H1 (cell line): ENCODE measurements at regions not wholly inside any gene's neighbourhood (a gene's known extent, or its start where the extent isn't known, plus 50 kb on each side); places are given as distances from the start of the nearest gene placed in this dataset.

Experiments used
- EGR1 ChIP-seq: IDR thresholded peaks from 2 replicates; pipeline ENCODE4 v1.6.1; 2011; ENCODE audit warnings: low read depth, low read length, borderline replicate concordance
- RNF2 ChIP-seq: fragments of 200-900, 300-1000 bp; sonication (generic); IDR thresholded peaks from 2 replicates; pipeline ENCODE4 v1.7.1; 2016; ENCODE audit warnings: borderline replicate concordance, low read depth, mild to moderate bottlenecking, antibody characterized with exemption, low read length; ENCODE audit not compliant: poor library complexity, severe bottlenecking; ENCODE audit errors: missing control alignments
- SIRT6 ChIP-seq: IDR thresholded peaks from one replicate; pipeline ENCODE4 v1.7.1; 2012; ENCODE audit warnings: low read length, inconsistent platforms
- SP2 ChIP-seq: IDR thresholded peaks from 2 replicates; pipeline ENCODE4 v1.6.1; 2012; ENCODE audit warnings: mild to moderate bottlenecking, low read length, inconsistent platforms
- TAF7 ChIP-seq: optimal IDR thresholded peaks from 2 replicates; pipeline ENCODE3; 2011; ENCODE audit warnings: low read depth, mild to moderate bottlenecking, inconsistent platforms, low read length, moderate library complexity, borderline replicate concordance
- TBP ChIP-seq: IDR thresholded peaks from 2 replicates; pipeline ENCODE4 v1.6.1; 2011; ENCODE audit warnings: low read depth, low read length, improper control_type of control experiment
- TEAD4 ChIP-seq: IDR thresholded peaks from 2 replicates; pipeline ENCODE4 v1.6.1; 2012; ENCODE audit warnings: low read depth, low read length, inconsistent platforms, mixed read lengths
- TF ChIP-seq, protein P1 (sequence below): fragments of 300-600 bp; sonication (generic); IDR thresholded peaks from 2 replicates; pipeline ENCODE4 v1.7.1; 2012; ENCODE audit warnings: low read length, moderate library complexity, mild to moderate bottlenecking, inconsistent platforms; ENCODE audit not compliant: insufficient replicate concordance

- TF ChIP-seq, protein P1, sequence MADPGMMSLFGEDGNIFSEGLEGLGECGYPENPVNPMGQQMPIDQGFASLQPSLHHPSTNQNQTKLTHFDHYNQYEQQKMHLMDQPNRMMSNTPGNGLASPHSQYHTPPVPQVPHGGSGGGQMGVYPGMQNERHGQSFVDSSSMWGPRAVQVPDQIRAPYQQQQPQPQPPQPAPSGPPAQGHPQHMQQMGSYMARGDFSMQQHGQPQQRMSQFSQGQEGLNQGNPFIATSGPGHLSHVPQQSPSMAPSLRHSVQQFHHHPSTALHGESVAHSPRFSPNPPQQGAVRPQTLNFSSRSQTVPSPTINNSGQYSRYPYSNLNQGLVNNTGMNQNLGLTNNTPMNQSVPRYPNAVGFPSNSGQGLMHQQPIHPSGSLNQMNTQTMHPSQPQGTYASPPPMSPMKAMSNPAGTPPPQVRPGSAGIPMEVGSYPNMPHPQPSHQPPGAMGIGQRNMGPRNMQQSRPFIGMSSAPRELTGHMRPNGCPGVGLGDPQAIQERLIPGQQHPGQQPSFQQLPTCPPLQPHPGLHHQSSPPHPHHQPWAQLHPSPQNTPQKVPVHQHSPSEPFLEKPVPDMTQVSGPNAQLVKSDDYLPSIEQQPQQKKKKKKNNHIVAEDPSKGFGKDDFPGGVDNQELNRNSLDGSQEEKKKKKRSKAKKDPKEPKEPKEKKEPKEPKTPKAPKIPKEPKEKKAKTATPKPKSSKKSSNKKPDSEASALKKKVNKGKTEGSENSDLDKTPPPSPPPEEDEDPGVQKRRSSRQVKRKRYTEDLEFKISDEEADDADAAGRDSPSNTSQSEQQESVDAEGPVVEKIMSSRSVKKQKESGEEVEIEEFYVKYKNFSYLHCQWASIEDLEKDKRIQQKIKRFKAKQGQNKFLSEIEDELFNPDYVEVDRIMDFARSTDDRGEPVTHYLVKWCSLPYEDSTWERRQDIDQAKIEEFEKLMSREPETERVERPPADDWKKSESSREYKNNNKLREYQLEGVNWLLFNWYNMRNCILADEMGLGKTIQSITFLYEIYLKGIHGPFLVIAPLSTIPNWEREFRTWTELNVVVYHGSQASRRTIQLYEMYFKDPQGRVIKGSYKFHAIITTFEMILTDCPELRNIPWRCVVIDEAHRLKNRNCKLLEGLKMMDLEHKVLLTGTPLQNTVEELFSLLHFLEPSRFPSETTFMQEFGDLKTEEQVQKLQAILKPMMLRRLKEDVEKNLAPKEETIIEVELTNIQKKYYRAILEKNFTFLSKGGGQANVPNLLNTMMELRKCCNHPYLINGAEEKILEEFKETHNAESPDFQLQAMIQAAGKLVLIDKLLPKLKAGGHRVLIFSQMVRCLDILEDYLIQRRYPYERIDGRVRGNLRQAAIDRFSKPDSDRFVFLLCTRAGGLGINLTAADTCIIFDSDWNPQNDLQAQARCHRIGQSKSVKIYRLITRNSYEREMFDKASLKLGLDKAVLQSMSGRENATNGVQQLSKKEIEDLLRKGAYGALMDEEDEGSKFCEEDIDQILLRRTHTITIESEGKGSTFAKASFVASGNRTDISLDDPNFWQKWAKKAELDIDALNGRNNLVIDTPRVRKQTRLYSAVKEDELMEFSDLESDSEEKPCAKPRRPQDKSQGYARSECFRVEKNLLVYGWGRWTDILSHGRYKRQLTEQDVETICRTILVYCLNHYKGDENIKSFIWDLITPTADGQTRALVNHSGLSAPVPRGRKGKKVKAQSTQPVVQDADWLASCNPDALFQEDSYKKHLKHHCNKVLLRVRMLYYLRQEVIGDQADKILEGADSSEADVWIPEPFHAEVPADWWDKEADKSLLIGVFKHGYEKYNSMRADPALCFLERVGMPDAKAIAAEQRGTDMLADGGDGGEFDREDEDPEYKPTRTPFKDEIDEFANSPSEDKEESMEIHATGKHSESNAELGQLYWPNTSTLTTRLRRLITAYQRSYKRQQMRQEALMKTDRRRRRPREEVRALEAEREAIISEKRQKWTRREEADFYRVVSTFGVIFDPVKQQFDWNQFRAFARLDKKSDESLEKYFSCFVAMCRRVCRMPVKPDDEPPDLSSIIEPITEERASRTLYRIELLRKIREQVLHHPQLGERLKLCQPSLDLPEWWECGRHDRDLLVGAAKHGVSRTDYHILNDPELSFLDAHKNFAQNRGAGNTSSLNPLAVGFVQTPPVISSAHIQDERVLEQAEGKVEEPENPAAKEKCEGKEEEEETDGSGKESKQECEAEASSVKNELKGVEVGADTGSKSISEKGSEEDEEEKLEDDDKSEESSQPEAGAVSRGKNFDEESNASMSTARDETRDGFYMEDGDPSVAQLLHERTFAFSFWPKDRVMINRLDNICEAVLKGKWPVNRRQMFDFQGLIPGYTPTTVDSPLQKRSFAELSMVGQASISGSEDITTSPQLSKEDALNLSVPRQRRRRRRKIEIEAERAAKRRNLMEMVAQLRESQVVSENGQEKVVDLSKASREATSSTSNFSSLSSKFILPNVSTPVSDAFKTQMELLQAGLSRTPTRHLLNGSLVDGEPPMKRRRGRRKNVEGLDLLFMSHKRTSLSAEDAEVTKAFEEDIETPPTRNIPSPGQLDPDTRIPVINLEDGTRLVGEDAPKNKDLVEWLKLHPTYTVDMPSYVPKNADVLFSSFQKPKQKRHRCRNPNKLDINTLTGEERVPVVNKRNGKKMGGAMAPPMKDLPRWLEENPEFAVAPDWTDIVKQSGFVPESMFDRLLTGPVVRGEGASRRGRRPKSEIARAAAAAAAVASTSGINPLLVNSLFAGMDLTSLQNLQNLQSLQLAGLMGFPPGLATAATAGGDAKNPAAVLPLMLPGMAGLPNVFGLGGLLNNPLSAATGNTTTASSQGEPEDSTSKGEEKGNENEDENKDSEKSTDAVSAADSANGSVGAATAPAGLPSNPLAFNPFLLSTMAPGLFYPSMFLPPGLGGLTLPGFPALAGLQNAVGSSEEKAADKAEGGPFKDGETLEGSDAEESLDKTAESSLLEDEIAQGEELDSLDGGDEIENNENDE: no peak
- no peak for TF ChIP-seq SIRT6
- TF ChIP-seq SP2: no peak
- TF ChIP-seq TEAD4: no peak
- no peak for TF ChIP-seq EGR1
- no peak for TF ChIP-seq RNF2
- TF ChIP-seq TBP: no peak
- no peak for TF ChIP-seq TAF7
Observed at GRCh38 chr4:188374871-188375270, 235.6 kb downstream of the TRIML1 start (continued).
